KMS-11 (cell line): ENCODE measurements at regions not wholly inside any gene's neighbourhood (a gene's known extent, or its start where the extent isn't known, plus 50 kb on each side); places are given as distances from the start of the nearest gene placed in this dataset.

Experiments
- H2AFZ ChIP-seq: fragments of 200-600 bp; sonication (generic); 2 replicates; pipeline ENCODE4 v1.6.1; 2016; ENCODE audit warnings: antibody characterized with exemption, mixed run types, low read depth
- H3K27ac ChIP-seq: fragments of 200-600 bp; sonication (generic); 2 replicates; pipeline ENCODE4 v1.6.1; 2016; ENCODE audit warnings: mild to moderate bottlenecking, mixed run types
- H3K27me3 ChIP-seq: fragments of 200-600 bp; sonication (generic); 2 replicates; pipeline ENCODE4 v1.6.1; 2017; ENCODE audit warnings: mild to moderate bottlenecking, low read depth, mixed run types, moderate library complexity; ENCODE audit not compliant: insufficient read depth
- H3K36me3 ChIP-seq: fragments of 200-600 bp; sonication (generic); 2 replicates; pipeline ENCODE4 v1.6.1; 2017; ENCODE audit warnings: mild to moderate bottlenecking, mixed run types; ENCODE audit not compliant: insufficient read depth
- H3K4me1 ChIP-seq: fragments of 200-600 bp; sonication (generic); 2 replicates; pipeline ENCODE4 v1.6.1; 2016; ENCODE audit warnings: mild to moderate bottlenecking, low read depth, mixed run types; ENCODE audit not compliant: poor library complexity, severe bottlenecking
- H3K4me2 ChIP-seq: fragments of 200-600 bp; sonication (generic); 2 replicates; pipeline ENCODE4 v1.7.0; 2016; ENCODE audit warnings: mild to moderate bottlenecking, mixed run types
- H3K4me3 ChIP-seq: fragments of 200-600 bp; sonication (generic); IDR thresholded peaks from 2 replicates; pipeline ENCODE4 v1.6.1; 2017; ENCODE audit warnings: low read depth, low read length, mixed read lengths; ENCODE audit not compliant: insufficient read depth
- H3K79me2 ChIP-seq: fragments of 200-600 bp; sonication (generic); 2 replicates; pipeline ENCODE4 v1.6.1; 2016; ENCODE audit warnings: low read depth, mixed run types; ENCODE audit not compliant: insufficient read depth
- H3K9ac ChIP-seq: fragments of 200-600 bp; sonication (generic); 2 replicates; pipeline ENCODE4 v1.6.1; 2016; ENCODE audit warnings: mild to moderate bottlenecking, mixed run types
- H4K20me1 ChIP-seq: fragments of 200-600 bp; sonication (generic); 2 replicates; pipeline ENCODE4 v1.6.1; 2016; ENCODE audit warnings: mild to moderate bottlenecking, mixed run types; ENCODE audit not compliant: insufficient read depth
- TF ChIP-seq, protein P1 (sequence below): fragments of 200-600 bp; sonication (generic); conservative IDR thresholded peaks from 2 replicates; pipeline ENCODE4 v1.6.1; 2017; ENCODE audit warnings: low read depth, mild to moderate bottlenecking, antibody characterized with exemption, low read length, moderate library complexity, mixed read lengths

DNA sequence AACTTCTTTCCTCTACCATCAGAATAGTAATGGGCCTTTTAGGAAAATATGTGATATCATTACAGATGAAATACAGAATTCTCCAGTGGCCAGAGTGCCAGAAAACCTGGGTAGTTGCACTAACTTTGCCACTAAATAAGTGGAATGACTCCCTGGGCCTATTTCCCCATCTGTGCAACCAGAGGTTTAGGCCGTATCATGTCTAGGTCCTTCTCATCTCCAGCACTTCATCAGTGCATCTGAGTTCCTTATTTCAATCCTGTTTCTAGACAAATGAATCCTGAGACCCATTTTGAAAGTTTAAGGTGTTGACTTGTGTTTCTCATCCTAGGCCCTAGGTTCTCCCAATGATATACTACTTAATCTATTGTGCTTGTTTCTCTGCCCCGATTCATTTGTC is 236.2 kb downstream of the CD83 start:
- H3K27ac ChIP-seq = no peak overlapping the region
- H3K4me2 ChIP-seq = no peak overlapping the region
- no peaks in the 10 kb centered on the region for H3K36me3 ChIP-seq
- no peak overlapping the region for H2AFZ ChIP-seq
- H3K9ac ChIP-seq = no peak overlapping the region
- TF ChIP-seq, protein P1, sequence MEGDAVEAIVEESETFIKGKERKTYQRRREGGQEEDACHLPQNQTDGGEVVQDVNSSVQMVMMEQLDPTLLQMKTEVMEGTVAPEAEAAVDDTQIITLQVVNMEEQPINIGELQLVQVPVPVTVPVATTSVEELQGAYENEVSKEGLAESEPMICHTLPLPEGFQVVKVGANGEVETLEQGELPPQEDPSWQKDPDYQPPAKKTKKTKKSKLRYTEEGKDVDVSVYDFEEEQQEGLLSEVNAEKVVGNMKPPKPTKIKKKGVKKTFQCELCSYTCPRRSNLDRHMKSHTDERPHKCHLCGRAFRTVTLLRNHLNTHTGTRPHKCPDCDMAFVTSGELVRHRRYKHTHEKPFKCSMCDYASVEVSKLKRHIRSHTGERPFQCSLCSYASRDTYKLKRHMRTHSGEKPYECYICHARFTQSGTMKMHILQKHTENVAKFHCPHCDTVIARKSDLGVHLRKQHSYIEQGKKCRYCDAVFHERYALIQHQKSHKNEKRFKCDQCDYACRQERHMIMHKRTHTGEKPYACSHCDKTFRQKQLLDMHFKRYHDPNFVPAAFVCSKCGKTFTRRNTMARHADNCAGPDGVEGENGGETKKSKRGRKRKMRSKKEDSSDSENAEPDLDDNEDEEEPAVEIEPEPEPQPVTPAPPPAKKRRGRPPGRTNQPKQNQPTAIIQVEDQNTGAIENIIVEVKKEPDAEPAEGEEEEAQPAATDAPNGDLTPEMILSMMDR = no peak
- H4K20me1 ChIP-seq = no peaks in the 10 kb centered on the region
- no peaks in the 10 kb centered on the region for H3K27me3 ChIP-seq
- no peaks in the 10 kb centered on the region for H3K4me1 ChIP-seq
- no peaks in the 10 kb centered on the region for H3K79me2 ChIP-seq
- H3K4me3 ChIP-seq = no peak overlapping the region

DNA sequence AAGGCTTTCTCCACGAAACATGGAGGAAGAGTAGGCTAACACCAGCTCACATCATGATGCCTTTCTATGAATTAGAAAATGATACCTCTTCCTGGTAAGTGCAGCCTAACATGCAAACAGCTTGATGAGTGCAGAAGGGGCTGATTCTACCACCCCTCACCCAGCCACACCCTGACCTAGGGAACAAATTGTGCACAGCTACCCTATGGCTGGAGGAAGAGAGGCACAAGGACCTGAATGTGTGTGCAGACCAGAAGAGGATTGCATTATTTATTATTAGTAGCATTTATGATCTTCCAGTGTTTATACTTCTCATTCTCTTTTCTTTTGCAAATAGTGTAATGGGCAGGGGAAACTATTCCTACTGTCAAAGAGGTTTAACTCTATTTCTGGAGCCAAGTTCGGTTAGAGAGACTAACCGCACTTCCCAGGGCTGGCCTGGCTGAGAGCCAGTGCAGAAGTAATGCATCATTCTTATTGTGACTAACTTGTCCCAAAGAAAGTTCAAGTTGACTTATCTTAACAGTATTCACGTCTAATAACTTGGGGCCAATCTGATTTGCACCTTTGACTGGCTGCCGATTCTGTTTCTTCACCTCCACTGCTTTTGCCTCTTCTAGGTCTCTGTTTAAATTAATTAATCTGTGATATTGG is 237.5 kb downstream of the CD83 start:
- Histone ChIP-seq H2AFZ (no peak overlapping the region), H3K4me1 (no peaks in the 10 kb centered on the region), H3K79me2 (no peaks in the 10 kb centered on the region), H3K9ac (no peak overlapping the region), H3K27me3 (no peaks in the 10 kb centered on the region), H3K36me3 (no peaks in the 10 kb centered on the region), H3K27ac (no peak overlapping the region), H3K4me2 (no peak overlapping the region), H4K20me1 (no peaks in the 10 kb centered on the region), H3K4me3 (no peak overlapping the region)
- TF ChIP-seq, protein P1 = no peak

DNA sequence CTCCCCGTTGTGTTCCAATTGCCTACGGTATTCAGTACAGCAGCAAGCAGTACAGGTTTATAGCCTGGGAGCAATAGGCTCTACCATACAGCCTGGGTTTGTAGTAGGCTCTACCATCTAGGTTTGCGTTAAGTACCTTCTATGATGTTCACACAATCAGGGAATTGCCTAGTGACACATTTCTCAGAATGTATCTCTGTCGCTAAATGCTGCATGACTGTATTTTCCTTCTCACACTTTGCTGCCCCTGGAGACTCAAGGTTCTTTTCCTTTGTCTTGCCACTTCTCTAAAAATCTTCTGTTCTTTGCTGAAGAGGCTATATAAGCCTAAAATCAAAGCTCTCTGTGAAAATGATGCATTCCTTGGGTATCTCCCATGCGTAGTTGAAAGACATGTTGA is 241.9 kb downstream of the CD83 start:
- H4K20me1 ChIP-seq = no peaks in the 10 kb centered on the region
- TF ChIP-seq, protein P1 = no peak
- H3K9ac ChIP-seq = no peak overlapping the region
- no peak overlapping the region for H2AFZ ChIP-seq
- no peaks in the 10 kb centered on the region for H3K4me1 ChIP-seq
- no peak overlapping the region for H3K4me2 ChIP-seq
- H3K27me3 ChIP-seq = no peaks in the 10 kb centered on the region
- H3K36me3 ChIP-seq = no peaks in the 10 kb centered on the region
- H3K27ac ChIP-seq = no peak overlapping the region
- no peaks in the 10 kb centered on the region for H3K79me2 ChIP-seq
- H3K4me3 ChIP-seq = no peak overlapping the region

DNA sequence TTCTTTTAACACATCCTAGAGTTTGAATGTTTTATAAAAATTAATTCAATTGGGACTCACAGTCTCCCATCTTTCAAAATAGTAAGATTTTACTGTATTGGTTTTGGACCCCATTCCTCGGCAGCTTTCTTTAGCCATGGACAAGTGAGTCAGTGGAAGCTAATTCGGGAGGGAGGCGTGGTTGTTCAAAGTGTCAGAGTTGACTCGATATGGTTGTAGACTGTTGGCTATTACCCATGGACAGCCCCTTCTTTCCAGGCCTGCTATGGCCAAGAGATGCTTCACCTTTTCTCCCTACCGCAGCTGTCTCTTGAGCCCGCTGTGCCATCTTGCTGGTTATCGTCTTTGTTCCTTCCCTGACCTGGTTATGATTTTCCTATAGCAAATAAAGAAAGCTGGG is 243.0 kb downstream of the CD83 start:
- Histone ChIP-seq H4K20me1 (no peaks in the 10 kb centered on the region), H3K4me2 (no peak overlapping the region), H3K27ac (no peak overlapping the region), H2AFZ (no peak overlapping the region), H3K27me3 (no peaks in the 10 kb centered on the region), H3K4me1 (no peaks in the 10 kb centered on the region), H3K79me2 (no peaks in the 10 kb centered on the region), H3K36me3 (no peaks in the 10 kb centered on the region), H3K4me3 (no peak overlapping the region), H3K9ac (no peak overlapping the region)
- TF ChIP-seq, protein P1 = no peak
